Heart left ventricle (tissue), 13 donors: ENCODE measurements at regions not wholly inside any gene's neighbourhood (a gene's known extent, or its start where the extent isn't known, plus 50 kb on each side); places are given as distances from the start of the nearest gene placed in this dataset.

Source experiments
- POLR2A ChIP-seq, 2 donors: fragments of 450-650 bp; IDR thresholded peaks; one replicate each; pipeline ENCODE4 v1.6.1; 2017; ENCODE audit warnings: antibody characterized with exemption in 2 of 2, mild to moderate bottlenecking in 2 of 2, moderate library complexity in 2 of 2
- TF ChIP-seq, protein P1 (sequence below), 12 donors: fragments of 200-600 bp; sonication (generic) in 4 of 12; IDR thresholded peaks; one replicate each; pipeline versions ENCODE4 v1.5.0 to v1.8.0; 2018 to 2022; ENCODE audit warnings: antibody characterized with exemption in 12 of 12, mild to moderate bottlenecking in 5 of 12
- donor health status: ischemic (EF 13 %, LVEDD 7.1; RV severe dilation, severe dysfunction).
- donor health status: DM: no; HTN: yes; CAD: no.
- donor health status: DM: no; HTN: no; CAD: no.
- donor health status: ischemic (EF 25% LVEDD 6.9; RV normal size, moderate dysfunction).
- donor health status: ischemic (EF 25% LVEDD 5.7; RV mildly dilated, moderate dysfunction).
- donor health status: ischemic (EF 35%, LVEDD 5.7; RV mildly dilated, moderate dysfunction).
- donor health status: nonischemic (EF 11% LVEDD 7.7; RV severe dilation, severe dysfunction).
- donor health status: DM: yes; HTN: yes; CAD: no.
- donor health status: PGD.
- donor health status: ischemic (EF 29% LVEDD 5.4; RV normal size, mild dysfunction).
- donor health status: nonischemic (EF 23%, LVEDD 6.1; RV moderate dilation, normal function).

DNA sequence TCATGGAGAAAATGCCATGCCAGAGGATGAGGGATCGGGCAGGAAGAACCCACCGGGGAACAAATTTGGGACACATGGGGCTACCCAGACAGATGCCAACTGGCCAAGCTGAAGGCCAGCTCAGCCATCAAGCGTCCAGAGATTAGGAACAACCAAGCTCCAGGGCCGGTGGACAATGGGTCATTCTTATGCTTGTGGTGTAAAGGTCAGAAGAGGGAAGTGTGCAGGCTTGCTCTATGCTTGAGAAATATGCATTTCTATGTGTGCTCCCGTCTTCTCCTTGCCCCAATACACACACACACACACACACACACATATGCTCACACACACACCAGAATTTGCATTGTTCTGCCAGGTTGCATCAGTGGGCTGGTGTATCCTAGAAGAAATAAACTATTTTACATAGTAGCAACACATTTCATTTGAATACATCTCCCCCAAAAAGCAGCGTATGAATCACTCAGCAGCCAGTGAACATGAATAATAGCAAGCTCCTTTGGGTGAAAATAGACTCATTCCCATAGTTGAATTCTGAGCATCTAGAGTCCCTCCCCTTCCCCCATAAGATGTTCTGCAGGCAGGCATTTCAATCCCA, 201.9 kb upstream of the PPARGC1A start:
- TF ChIP-seq, protein P1, sequence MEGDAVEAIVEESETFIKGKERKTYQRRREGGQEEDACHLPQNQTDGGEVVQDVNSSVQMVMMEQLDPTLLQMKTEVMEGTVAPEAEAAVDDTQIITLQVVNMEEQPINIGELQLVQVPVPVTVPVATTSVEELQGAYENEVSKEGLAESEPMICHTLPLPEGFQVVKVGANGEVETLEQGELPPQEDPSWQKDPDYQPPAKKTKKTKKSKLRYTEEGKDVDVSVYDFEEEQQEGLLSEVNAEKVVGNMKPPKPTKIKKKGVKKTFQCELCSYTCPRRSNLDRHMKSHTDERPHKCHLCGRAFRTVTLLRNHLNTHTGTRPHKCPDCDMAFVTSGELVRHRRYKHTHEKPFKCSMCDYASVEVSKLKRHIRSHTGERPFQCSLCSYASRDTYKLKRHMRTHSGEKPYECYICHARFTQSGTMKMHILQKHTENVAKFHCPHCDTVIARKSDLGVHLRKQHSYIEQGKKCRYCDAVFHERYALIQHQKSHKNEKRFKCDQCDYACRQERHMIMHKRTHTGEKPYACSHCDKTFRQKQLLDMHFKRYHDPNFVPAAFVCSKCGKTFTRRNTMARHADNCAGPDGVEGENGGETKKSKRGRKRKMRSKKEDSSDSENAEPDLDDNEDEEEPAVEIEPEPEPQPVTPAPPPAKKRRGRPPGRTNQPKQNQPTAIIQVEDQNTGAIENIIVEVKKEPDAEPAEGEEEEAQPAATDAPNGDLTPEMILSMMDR (IDR thresholded peaks at IDR 0.05), result no peak
- TF ChIP-seq POLR2A (IDR thresholded peaks at IDR 0.05), result no peak
